SK-N-SH (cell line): ENCODE measurements at regions not wholly inside any gene's neighbourhood (a gene's known extent, or its start where the extent isn't known, plus 50 kb on each side); places are given as distances from the start of the nearest gene placed in this dataset.

ENCODE experiments used
- TF ChIP-seq, protein P1 (sequence below): fragments of 200-600 bp; sonication (generic); IDR thresholded peaks from 2 replicates; pipeline ENCODE4 v1.6.1; 2017; ENCODE audit warnings: antibody characterized with exemption, mild to moderate bottlenecking, moderate library complexity
- TF ChIP-seq, protein P2 (sequence below): IDR thresholded peaks from 2 replicates; pipeline ENCODE4 v1.4.0; 2012; ENCODE audit warnings: low read depth

DNA sequence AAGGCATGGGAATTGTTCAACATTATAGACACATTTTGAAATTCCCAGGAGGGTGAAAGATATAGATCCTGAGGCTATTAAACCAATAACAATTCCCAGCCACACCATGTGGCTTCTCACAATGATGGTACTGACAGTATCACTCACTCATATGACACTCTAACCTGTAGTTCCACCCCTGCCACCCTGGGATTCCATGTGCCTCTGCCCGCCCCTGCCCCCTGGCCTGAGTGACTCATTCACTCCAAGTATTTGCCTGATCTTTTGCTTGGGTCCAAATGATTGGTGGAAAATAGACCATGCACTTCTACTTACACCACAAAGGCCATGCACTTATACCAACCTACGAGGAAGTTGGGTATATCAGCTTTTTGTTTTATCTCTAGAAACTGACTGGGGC is 305.2 kb upstream of the DAB2 start:
- TF ChIP-seq, protein P1, sequence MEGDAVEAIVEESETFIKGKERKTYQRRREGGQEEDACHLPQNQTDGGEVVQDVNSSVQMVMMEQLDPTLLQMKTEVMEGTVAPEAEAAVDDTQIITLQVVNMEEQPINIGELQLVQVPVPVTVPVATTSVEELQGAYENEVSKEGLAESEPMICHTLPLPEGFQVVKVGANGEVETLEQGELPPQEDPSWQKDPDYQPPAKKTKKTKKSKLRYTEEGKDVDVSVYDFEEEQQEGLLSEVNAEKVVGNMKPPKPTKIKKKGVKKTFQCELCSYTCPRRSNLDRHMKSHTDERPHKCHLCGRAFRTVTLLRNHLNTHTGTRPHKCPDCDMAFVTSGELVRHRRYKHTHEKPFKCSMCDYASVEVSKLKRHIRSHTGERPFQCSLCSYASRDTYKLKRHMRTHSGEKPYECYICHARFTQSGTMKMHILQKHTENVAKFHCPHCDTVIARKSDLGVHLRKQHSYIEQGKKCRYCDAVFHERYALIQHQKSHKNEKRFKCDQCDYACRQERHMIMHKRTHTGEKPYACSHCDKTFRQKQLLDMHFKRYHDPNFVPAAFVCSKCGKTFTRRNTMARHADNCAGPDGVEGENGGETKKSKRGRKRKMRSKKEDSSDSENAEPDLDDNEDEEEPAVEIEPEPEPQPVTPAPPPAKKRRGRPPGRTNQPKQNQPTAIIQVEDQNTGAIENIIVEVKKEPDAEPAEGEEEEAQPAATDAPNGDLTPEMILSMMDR: no peak
- TF ChIP-seq, protein P2, sequence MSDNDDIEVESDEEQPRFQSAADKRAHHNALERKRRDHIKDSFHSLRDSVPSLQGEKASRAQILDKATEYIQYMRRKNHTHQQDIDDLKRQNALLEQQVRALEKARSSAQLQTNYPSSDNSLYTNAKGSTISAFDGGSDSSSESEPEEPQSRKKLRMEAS: no peak
